NCI-H1417 treated with DMSO at 0.1 percent for 48 hours (cell line): ENCODE measurements at regions not wholly inside any gene's neighbourhood (a gene's known extent, or its start where the extent isn't known, plus 50 kb on each side); places are given as distances from the start of the nearest gene placed in this dataset.

Source experiments
- DNase-seq: peaks from one replicate; lab custom pipeline; 2025; lab: John Stamatoyannopoulos, UW

DNA sequence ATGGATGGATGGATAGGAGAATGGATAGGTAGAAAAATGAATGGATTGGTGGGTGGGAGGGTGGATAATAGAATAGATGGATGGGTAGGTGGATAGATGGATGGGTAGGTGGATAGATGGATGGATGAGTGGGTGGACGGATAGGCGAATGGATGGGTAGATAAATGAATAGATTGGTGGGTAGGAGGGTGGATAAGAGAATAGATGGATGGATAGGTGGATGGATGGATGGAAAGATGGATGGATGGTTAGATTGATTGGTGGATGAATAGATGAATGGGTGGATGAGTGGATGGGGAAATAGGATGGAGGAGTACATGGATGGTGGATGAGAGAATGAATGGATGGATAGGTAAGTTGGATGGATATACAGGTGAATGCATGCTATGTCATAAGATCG, 110.5 kb downstream of the CEBPB start:
- DNase-seq, result no peak

DNA sequence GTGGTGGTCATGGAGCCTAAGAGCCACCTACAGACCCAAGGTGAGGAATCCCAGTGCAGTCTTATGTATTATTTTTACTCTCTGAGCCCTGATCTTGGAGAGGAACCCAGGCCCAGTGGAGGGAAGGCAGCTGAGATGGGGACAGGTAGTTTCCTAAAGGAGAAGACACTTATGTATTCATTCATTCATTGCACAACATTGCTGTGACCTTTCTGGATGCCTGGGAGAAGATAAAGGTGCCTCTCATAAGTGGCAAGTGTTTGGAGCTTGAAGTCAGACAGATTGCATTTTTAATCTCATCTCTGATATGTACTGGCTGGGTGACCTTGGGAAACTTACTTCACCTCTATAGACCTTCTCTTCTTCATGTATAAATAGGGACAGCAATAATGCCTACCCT, 111.1 kb downstream of the CEBPB start:
- no peak for DNase-seq

DNA sequence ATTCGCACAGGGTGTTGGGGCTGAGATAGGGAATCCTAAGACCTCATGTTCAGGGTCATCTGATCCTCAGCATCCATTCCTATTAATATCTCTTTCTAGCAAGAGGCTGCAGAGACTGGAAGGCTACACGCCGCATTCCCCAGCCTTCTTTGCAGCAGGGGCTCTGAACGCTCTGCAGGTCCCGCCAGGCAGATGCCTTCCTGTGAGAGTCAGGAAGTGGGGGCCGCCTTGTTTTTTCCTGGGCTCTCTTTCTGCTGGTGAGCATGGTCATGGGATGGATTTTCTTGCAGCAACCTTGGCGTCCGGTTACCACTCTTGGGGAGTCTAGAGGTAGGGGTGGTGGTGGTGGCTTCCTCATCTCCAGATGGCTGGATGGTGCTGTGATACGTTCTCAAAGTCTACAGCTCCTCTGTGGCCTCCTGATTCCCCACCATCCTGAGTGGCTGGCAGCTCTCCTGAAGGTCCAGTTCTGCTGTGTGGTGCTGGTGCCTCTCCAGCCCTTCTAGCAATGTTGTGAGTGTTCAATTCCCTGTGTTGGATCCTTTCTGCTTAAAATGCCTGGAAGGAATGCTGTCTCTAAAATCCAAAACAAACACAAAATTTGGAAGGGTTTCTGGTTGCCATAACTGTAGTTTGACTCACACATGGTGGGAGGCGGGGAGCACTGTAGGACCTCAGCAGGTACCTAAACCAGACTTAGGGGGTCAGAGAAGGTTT, 111.9 kb downstream of the CEBPB start:
- DNase-seq, result no peak

DNA sequence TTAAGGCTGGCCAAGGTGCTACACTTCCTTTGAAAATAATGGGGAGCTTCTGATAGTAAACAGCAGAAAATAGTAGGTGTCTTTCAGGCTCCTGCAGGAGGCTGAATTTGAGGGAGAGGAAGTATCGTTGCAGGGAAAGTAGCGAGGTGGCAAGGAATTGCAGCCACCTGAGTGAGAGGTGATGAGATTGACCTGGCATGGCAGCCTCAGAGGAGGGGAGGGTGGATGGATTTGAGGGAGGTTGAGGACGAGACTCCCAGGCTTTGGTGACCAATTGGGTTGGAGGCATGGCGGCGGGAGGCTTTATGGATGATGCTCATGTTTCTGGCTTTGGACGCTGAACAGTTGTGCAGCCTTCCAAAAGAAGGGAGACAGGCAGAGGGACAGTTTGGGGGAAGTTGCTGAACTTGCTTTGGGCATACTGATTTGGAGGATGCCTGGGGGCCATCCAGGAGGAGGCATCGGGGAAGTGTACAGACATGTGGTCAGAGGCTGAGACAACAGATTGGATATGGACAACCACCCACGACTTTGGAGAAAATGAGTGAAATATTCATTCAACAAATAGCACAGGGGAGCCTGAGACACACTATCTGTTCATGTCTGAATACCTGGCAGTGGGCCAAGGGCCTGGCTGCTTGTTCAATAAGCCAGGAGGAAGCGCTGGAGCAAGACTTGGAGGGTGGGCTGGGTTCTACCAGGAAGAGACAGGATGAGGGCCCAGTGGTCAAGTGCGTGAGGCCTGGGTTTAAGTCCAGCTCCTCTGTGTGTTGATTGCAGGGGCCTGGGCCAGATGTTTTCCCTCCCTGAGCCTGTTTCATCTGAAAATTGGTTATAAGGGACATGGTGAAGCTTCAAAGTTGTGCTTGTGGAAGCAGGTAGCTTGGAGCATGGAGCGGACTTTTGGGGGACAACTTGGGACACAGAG, 113.2 kb downstream of the CEBPB start:
- no peak for DNase-seq

DNA sequence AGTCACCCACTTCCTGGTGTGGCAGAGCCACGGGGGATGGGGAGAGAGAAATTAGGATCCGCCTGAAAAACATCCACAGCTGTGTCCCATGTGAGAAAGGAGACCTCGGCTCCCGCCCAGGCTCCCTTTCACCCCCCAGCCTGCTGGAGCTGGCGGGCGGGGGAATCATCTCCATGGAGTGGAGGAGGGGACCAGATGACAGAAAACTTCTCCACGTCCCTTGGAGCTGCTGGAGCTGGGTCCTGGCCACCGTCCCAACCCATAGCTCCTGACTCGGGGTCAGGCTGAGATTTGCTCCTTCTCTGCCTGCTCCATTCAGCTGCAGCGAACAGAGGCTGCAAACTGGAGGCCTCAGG, 113.8 kb downstream of the CEBPB start:
- no peak for DNase-seq

DNA sequence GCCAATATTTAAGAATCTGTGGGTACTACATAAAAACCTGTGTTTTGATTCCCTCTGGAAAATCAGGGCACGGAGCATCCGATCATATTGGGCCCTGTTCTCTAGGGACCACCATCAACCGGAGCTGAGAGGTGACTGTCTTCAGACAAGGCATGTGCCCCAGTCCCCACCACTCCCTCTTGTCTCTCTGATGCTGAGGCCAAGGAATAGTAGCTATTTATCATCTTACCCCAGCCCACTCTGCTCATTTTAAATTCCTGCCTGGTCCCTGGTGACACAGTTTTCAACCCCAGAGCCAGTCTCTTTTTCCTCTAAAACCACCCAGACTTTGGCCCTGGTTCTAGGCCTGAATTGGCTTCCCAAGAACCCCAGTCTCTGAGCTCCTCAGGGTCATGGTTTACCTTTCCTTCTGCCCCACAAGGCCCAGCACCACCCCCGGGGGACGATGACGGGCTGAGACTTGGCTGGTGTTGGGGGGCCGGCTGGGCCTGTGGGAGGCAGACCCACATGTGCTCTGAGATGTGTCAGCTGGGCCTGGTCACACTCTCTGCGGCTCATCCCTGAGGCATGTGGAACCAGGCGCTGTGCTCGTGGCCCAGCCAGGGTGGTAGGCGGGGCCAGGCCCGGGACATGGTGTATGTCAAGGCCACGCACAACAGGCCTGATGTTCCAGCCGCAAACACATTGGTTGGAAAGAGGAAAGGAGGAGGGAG, 114.4 kb downstream of the CEBPB start:
- no peak for DNase-seq

DNA sequence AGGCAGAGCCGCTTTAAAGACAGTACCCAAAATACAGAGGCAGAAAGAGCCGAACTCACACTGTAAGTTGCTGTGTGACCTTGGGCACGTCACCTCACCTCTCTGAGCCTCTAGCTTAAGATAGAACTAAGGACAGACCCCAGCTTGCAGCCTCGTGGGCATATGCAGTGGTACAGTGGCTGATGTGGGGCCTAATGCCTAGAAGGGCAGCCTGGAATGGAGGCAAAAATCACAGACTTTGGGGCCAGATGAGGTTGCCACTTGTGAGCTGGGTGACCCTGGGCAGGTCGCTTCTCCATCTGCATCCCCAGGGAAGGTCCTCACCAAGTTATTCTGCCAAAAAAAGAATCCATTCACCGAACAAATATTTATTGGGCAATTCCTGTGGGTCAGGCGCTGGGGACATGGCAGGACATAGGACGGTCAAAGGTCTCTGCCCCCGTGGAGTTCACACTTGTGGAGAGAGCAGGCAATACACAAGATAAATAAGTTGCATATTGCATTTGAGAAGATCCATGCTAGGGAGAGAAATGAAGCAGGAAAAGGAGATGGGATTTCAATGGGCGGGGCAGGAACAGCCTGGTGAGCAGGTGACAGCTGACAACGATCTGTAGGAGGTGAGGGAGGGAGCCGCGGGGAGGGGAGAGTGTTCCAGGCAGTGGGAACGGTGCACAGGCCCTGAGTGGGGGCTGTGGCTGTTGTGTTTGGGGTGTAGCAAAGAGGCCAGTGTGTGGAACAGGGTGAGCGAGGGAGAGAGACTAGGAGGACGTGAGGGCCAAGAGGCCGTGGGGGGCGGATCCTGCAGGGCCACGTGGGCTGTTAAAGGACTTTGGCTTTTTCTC, 115.2 kb downstream of the CEBPB start:
- no peak for DNase-seq

DNA sequence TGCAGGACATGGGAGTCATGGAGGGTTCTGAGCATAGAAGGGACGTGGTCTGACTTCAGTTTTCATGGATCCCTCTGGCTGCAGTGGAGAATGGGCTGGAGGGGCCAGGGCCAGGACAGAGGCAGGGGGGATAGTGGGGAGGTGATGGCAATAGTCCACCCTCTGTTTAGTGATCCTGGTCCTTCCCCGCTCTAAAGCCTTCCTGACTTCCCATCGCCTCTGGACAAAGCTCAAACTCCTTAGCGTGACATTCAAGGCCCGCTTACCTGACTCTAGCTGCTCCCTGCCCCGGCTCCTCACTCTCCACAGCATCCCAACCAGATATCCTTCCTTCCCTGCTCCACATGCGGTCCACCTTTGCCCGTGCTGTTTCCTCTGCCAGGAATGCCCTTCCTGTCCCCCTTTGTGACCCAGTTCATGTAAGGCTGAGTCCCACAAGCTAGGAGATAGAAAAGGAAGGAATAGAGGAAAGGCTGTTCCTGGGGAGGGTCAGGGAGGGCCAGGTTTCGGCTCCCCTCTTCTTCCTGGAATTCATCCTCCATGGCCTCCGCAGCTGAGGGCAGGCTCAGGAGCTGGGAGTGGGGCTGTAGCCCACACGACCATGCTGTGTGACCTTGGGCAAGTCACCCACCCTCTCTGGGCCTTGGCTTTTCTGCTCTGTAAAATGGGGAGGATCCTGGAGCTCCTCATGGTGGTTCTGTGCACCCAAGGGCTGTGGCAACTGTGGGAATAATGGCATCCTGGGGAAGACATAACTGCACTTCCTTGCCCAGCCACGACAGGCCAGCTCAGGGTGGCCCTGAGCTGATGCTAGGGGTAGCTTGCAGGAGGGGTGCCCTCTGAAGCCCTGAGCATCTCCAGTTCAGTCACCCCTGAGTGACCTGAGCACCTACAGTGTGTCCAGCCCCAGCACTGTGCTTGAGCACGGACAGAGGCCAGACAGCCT, 116.1 kb downstream of the CEBPB start:
- no peak for DNase-seq

DNA sequence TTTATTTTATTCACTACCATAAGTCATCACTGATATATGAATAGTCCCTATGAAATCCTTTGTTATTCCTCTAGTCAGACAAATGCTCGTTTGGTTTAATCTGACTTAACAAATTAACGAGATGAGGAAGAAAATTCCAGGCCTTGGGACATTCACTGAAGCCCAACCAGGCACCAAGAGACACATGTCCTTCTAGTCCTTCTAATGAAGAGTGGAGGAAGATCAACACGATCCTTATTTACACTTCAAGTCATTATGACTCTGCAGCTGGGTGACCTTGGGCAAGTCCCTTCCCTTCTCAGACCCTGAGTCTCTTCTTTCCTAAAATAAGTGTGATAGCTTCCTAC, 117.5 kb downstream of the CEBPB start:
- DNase-seq, result no peak

DNA sequence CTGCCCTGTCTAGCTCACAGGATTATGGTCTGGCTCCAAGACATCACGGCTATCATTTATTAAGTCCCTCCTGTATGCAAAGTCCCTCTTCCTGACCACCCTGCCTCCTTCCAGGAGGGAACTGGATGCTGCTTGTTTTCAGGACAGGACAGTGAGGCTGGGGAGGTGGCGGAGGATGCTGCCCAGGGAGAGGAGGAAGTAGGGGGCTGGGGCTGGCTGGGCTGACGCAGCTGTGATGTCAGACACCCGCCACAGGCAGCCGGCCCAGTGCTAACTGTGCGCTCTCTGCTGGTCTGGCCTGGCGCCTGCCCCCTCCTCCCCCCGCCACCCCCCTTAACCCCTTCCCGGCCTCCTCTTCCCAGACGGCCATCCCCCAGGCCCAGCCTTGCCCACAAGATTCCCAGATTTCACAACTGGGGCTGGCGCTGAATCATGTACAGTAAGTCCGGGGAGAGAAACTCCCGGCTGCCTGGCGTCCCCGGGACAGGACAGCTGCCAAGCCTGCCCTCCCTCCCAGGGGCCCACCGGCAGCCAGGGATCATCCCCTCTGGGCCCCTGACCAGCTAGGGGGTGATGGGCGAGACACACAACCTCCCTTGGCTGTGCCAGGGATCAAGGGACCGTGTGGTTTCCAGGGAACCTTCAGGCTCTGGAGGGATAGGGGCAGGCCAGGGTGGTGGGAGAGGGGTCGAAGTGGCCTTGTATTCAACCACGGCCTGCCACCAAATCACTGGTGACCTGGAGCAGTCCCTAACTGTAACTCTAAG, 118.1 kb downstream of the CEBPB start:
- no peak for DNase-seq

DNA sequence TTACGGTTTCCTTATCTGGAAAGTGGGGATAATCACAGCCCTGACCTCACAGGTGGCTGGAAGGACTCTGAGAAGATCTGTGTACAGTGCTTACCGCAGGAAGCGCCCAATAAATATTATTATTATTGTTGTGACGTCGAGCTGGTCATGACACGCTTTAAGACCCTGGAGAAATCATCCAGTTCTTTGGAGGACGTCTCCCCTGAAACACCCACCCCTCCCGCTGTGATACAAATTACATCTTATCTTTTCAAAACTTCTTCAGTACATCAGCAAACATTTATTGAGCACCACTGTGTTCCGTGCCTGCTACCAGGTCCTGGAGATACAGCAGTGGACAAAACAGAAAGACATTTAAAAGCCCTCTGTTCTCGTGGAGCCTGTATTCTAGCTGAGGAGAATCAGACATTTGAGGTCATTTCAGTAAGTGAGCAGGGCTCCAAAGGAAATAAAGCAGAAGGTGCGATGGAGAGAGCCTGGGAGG, 118.7 kb downstream of the CEBPB start:
- DNase-seq, result no peak

DNA sequence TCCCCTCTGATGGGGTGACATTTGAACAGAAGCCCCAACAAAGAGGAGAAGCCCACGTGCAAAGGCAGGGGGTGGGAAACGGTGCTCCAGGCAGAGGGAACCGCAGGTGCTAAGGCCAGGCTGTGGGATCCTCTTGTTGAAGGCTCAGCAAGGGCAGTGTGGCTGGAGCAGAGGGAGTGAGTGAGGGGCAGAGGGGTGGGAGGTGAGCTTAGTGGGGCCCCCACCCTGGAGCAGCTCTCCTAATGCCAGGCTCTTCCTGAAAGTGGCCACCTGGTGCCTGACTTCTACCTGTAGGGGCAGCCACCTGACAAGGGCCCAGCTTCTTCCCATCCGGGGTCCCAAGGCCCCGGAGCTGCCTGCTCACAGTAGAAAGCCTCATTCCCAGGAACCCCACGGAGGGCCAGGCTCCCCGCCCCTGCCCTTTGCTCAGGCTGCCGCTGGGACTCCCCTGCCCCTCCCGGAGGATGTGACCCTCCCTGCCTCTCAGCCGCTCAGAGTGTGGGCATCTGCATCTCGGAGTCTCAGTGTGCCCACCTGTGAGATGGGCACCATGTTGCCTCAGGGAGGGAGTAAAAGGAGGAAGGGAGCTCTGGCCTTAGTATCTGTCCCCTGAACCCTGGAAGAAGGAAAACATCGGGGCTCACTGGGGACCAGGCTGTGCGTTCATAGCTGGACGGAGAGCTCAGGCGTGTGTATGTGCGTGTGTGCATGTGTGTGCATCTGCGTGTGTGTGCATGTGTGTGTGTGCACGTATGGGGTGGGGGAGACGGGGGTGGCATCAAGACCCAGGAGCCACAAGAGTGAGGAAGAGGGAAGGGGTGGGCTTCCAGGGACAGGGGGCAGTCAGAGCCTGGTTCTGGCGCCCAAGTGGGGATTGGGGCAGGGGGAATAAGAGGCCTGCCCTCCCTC, 119.4 kb downstream of the CEBPB start:
- DNase-seq, result no peak

DNA sequence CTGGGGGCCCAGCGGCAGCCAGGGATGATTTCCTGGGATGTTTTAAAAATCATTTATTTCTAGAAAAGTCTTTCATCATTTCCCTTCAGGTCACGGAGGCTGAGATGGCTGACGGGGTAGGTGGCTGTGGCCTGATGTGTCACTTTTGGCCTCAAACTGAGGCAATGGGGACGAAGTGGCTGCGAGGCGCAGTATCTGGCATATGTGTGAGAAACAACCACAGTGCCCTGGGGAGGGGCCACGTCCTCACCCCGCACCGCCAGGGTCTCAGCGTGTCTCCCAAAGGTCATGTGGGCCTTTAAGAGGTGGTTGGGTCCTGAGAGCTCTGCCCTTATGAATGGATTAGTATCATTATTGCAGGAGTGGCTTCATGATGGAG, 120.0 kb downstream of the CEBPB start:
- no peak for DNase-seq

DNA sequence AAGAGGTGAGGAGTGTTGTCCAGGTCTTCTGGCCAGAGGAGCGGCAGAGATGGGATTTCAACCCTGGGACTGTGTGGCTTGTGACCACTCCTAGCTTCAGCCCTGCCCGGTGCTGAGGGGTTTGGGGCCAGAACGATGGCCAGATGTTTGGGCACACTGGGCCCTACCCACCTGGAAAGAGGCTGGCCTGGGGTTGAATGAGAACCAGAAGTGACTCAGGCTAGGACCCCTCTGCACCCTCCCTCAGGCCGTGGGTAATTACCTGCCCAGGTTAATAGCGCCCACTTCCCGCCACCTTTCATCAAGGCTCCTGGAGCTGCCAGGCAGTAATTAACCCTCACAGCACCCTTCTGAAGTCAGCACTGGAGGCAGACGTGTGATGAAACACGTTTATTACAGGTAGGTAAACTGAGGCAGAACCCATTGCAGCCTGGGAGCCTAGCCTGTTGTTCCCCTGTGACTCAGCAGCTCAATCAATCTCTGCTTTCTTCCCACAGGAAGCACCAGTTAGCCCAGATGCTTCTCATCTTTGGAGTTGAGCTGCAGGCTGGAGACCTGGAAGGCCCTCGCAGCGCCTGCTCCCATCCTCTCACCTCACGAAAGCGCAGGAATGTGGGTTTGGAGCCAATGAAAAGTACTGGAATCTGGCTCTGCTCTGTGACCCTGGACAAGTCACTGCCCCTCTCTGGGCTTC, 120.8 kb downstream of the CEBPB start:
- DNase-seq, result no peak

DNA sequence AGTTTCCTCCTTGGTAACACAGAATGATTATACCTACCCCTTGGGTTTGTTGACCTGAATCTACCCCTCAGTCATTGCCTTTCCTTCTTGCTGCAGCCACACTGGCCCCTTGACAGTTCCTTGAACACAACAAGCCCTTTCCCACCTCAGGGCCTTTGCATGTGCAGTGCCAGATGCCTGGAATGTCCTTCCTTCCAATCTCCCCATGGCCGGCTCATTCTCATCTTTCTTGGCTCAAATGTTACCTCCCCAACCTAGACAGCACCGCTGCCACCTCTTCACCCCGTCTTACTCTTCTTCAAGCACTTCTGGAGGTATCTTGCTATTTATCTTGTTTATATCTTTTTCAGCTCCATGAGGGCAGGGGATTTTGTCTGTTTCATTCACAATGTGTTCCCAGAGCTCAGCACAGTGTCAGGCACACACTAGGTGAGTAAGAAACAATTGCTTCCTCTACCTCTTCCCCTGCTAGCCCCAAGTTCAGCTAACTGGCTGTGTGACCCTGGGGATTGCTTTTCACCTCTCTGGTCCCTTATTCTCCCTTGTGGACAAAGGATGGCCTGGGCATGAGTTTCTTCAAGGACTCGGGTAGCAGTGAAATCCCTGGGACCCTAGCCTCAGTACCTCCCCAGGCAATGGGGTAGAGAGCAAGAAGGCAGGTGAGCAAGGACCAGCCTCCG, 121.5 kb downstream of the CEBPB start:
- no peak for DNase-seq

DNA sequence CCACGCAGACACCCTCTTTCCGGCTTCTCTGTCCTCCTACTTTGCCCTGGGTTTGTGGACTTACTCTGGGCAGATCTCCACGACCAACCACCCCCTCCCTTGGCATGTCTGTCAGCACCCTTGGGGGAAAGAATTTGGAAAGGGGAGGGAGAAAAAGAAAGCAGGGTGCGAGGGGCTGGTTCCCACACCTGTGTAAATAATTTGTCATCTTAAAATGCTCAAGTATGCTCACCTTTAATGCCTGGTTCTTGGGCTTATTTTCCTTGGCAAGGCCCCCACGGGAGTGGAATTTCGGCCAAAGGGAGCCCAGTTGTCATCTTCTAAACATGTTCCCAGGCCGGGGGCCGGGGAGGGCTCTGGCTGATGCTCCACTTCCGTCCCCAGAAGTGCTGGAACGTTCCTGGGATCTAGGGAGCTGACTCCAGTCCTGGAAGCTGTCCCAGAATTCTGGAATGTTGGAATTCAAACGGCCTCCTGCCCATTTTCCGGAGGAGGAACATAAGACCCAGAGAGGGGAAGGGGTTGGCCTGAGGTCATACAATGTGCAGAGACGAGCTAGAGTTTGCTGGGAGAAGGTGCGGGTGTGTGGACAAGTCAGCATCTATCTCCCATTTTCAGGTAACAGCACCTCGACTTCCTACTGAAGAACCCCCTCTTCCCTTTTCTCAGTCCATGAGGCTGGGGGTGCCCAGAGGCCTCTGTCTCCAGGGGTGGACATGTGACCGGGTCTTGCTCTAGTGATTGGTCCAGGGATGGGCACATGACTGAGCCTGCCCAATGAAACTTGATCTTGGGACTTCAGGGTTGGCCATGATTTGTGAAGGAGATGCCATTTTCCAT, 122.3 kb downstream of the CEBPB start:
- DNase-seq, result no peak

DNA sequence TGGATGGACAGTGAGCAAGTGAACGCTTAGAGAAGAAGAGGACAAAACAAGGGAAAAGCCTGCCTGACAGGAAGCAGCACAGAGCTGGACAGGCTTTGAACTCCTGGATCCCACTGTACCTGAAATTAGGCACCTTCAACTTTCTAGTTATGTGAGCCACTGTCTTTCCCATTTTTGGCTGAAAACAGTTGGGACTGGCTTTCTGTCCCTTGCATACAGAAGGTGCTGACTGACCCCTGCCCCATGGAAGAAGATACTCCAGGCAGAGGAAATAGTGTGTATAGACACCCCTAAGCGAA, 122.8 kb downstream of the CEBPB start:
- no peak for DNase-seq
